Skeletal muscle cell (primary cell): ENCODE measurements at regions not wholly inside any gene's neighbourhood (a gene's known extent, or its start where the extent isn't known, plus 50 kb on each side); places are given as distances from the start of the nearest gene placed in this dataset.
"Not testable (repeated sequence)": the region's sequence is repeated elsewhere in the genome, so short reads cannot be mapped to it uniquely, and the experiment has no call there.

Source experiments
- DNase-seq: peaks from one replicate; pipeline ENCODE4 v3.0.0-alpha.2; 2010; ENCODE audit warnings: low read depth
- H3K4me3 ChIP-seq: 2 replicates; pipeline ENCODE4 v1.5.1; 2011; ENCODE audit warnings: low read depth, mild to moderate bottlenecking, control low read depth, low read length, moderate library complexity

GRCh38 chr15:91632176-91632575, 221.3 kb upstream of the SLCO3A1 start:
- DNase-seq = no peak
- no peak overlapping the region for H3K4me3 ChIP-seq

DNA sequence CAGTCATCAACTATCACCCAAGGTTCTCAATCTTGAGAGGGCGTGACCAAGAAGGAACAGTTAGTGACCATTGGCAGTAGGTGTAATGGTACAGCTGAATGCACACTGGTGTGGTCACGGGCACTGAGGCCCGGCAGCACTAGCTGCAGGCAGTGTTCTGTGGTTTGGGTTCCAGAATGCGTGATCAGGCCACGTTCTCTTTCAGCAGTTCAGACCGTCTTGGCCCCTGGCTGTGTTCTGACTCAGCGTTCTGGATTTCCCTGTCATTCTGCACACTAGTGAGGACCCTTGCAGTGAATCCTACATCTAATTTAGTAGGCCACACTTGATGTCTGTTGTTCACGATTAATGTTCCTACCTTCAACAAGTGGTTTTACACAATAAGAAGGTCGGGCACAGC, 220.5 kb upstream of the SLCO3A1 start:
- no peak for DNase-seq
- no peak overlapping the region for H3K4me3 ChIP-seq

DNA sequence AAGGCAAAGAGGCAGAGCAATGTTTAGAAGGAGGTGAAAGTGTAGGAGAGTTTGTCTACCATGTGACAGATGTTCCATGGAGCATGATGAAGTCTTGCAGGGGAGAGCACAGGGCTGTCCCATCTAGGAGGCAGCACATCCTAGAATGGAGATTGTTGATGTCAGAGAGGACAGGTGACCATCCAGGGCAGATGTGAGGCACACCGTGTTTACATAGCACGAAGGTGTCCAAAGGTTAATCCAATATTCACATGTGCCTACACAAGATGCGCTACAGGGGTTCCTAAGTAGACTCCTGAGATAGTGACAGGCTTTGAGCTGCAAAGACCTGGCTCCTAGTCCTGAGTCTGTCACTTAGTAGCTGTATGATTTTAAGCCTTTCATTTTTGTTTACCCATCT, 219.3 kb upstream of the SLCO3A1 start:
- no peak overlapping the region for H3K4me3 ChIP-seq
- DNase-seq = no peak

GRCh38 chr15:91635080-91635479, 218.4 kb upstream of the SLCO3A1 start:
- H3K4me3 ChIP-seq = no peak overlapping the region
- no peak for DNase-seq

- no peak overlapping the region for H3K4me3 ChIP-seq
- no peak for DNase-seq
These were observed 217.9 kb upstream of the SLCO3A1 start for GRCh38 chr15:91635641-91636040.

- H3K4me3 ChIP-seq = no peak overlapping the region
- no peak for DNase-seq
These were observed 204.5 kb upstream of the SLCO3A1 start for GRCh38 chr15:91649016-91649415.

- no peak for DNase-seq
- H3K4me3 ChIP-seq = no peak overlapping the region
These were observed 203.6 kb upstream of the SLCO3A1 start for GRCh38 chr15:91649831-91650321.

DNA sequence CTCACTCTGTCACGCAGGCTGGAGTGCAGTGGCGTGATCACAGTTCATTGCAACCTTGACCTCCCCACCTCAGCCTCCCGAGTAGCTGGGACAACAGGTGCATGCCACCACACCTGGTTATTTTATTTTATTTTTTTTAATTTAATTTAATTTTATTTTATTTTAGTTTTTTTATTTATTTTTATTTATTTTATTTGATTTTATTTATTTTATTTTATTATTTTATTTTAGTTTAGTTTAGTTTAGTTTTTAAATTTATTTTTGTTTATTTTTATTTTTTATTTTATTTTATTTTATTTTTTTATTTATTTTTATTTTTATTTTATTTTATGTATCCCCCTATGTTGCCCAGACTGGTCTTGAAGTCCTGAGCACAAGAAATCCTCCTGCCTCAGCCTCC, 202.3 kb upstream of the SLCO3A1 start:
- H3K4me3 ChIP-seq = no peak overlapping the region
- DNase-seq = no peak

DNA sequence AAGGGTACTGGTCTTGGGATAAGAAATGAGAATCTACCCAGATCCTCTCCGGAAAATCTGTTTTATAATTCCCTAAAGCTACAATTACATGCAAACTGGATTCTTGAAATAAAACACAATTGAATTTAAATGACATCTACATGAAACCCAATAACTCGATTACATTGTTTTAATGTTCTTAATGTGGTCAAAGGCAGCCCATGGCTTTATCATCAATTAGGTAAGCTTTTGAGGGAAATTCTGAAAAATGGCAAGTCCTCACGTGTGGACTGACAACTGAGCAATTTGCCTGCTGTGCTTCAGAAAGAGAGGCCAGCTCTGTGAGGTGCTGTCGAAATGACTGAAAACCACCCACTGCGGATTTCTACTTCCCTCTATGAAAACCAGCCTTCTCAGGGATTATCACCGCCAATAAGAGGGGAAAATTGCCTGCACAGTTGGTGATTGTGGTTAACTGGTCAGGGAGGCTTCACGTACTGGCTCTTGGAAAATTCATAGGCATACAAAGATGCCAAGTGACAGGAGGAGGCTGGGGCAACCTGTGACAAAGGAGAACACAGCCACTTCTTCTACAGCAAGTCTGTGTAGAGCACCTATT, 200.8 kb upstream of the SLCO3A1 start:
- no peak overlapping the region for H3K4me3 ChIP-seq
- DNase-seq = no peak

- DNase-seq, H3K4me3 ChIP-seq: not testable (repeated sequence)
These were observed 197.8 kb upstream of the SLCO3A1 start for GRCh38 chr15:91655563-91656290.

GRCh38 chr15:91660174-91660649, 193.3 kb upstream of the SLCO3A1 start:
- H3K4me3 ChIP-seq = no peak overlapping the region
- no peak for DNase-seq

GRCh38 chr15:91664224-91664836, 189.2 kb upstream of the SLCO3A1 start:
- DNase-seq = no peak
- H3K4me3 ChIP-seq = no peak overlapping the region

- DNase-seq = no peak
- no peak overlapping the region for H3K4me3 ChIP-seq
These were observed 188.3 kb upstream of the SLCO3A1 start for GRCh38 chr15:91665212-91665611.

DNA sequence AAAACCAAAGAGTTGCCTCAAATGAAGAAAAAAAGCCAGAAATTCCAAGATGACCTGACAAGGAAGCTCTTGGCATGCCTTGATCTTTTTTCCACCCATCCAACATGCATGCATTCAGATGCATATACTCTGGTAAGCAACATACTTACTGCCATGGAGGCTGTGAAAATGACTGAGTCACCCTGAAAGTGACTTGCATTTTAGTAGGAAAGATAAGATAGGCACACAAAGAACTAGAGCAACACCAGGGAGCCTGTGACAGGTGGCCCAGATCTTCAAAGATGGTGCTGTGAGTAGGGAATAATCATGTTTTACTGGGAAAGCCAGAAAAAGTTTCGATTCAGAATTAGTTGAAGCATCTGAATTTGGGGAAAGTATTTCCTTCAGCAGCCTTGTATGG, 185.1 kb upstream of the SLCO3A1 start:
- no peak for DNase-seq
- no peak overlapping the region for H3K4me3 ChIP-seq

- no peak overlapping the region for H3K4me3 ChIP-seq
- DNase-seq = no peak
These were observed 183.4 kb upstream of the SLCO3A1 start for GRCh38 chr15:91670108-91670507.

DNA sequence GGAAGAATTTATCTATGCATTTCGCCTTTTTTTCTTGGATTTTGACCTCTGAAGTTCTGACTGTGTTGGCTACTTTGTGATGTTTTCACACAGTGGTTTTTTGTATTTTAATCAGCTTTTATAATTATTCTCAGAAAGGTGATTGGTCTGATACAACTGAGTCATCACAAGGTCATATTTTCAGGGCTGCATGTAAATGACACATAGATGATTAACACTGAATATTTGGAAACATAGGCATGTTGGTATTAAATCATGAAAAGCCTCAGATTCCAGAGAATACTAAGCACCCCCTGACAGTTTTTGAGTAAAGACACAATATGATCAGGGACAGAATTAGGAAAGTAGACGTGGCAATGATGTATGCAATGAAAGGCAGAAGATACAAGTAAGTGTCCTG, 175.5 kb upstream of the SLCO3A1 start:
- H3K4me3 ChIP-seq = no peak overlapping the region
- DNase-seq = no peak

- no peak overlapping the region for H3K4me3 ChIP-seq
- DNase-seq = no peak
These were observed 174.1 kb upstream of the SLCO3A1 start for GRCh38 chr15:91679447-91679846.

- no peak for DNase-seq
- H3K4me3 ChIP-seq = no peak overlapping the region
These were observed 168.1 kb upstream of the SLCO3A1 start for GRCh38 chr15:91685436-91685835.

DNA sequence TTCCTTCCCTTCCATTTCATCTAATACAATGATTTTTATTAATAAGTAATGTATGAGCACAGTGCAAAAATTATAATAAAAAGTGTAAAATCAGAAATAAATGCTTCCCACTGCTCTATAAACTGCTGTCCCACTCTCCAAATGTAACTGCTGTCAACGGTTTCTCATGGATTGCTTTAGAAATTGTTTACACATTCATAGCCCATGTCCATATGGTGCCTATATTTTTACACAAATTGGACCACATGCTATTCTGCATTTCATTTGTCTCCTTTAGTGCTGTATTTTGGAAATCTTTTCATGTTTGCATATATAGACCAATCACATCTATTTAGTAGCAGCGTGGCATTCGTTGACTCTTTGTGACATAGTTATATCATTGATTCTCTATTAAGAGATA, 164.7 kb upstream of the SLCO3A1 start:
- no peak overlapping the region for H3K4me3 ChIP-seq
- DNase-seq = no peak

DNA sequence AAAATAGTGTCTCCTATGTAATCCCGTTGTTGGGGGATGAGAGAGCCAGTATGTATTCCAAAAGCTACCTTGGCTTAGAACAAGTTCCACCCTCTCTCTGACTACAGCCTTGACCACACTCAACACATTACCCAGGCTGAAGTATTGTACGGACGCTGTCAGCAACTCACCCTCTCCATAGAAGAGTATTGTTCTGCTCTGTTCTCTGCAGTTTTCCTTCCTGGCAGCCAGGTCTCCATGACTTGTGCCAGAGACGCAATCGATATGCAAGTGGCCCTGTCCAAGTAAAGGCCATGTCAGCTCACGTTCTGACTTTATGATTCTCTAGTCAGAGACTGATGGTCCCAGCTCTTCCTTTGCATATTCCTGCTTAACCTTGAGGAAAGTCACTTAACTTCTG, 164.1 kb upstream of the SLCO3A1 start:
- no peak overlapping the region for H3K4me3 ChIP-seq

DNA sequence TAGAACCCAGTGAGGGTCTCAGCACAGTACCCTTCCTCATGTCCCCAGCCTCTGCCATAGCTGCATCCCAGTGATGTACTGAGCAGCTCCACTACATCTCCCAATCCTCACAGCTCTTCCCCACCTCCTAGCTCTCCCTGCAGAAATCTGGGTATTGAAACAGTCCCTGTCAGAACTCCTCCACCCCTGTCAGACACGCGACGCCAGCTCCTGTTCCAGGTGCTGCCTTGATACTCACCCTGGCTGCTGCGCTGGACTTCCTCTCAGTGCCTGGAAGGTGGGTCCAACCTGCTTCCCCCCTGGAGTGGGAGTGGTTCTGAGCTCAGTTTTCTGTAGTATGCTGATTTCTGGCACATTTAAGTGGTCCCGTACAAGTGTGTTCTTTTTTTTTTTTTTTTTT, 160.9 kb upstream of the SLCO3A1 start:
- no peak overlapping the region for H3K4me3 ChIP-seq
- no peak for DNase-seq

More for the DNA sequence above, 164.1 kb upstream of the SLCO3A1 start:
- DNase-seq = no peak
